ENCODE measurements at regions not wholly inside any gene's neighbourhood (a gene's known extent, or its start where the extent isn't known, plus 50 kb on each side); places are given as distances from the start of the nearest gene placed in this dataset.
"Not testable (repeated sequence)": the region's sequence is repeated elsewhere in the genome, so short reads cannot be mapped to it uniquely, and the experiment has no call there.

DNA sequence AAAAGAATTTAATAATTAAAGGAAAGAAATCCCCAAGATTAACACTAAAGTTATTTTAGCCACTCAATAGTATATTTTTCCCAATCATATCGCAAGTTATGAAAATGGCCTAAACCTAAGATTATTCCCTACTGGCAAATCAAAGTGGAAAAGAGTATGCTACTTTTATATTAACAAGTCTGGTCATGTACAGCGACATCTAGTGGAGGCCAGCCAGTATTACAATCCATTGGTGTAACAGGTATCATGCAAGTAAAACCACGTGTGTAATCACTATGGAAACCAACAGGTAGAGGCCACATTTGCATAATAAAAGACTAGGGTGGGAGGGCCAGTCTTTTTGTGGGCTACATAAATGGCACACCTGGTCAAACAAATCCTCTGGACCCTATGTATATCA, 976.4 kb upstream of the CDH9 start:
- DNase-seq: no peak

DNA sequence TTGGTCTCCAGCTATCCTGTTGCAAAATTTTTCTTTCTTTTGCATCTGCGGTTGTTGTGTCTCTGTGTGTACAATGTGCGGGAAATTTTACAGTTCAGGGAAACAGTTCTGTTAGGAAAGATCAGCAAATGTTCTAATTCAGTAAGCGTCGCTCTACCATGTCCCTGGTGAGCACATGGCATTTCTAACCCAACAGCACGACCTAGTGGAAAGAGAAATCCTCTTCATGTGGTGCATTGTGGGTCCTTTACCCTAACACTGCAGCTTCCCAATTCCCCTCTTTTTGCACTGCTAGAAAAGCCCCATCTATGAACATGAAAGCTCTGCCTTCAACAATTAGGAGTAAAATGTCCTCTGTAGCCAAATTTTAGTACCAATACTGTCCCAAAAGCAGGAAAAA, 974.2 kb upstream of the CDH9 start:
- DNase-seq: no peak

DNA sequence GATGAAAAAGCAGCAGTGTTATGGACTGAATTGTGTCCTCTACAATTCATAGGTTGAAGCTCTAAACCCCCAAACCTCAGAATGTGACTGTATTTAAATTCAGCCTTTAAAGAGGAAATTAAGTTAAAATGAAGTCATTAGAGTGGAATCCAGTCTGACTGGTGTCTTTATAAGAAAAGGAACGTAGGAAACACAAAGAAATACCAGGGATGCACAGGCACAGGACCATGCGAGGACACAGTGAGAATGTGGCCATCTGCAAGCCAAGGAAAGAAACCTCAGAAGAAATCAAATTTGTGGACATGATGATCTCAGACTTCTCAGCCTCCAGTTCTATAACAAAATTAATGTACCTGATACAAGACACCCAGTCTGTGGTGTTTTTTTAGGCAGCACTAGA, 971.2 kb upstream of the CDH9 start:
- DNase-seq: no peak

DNA sequence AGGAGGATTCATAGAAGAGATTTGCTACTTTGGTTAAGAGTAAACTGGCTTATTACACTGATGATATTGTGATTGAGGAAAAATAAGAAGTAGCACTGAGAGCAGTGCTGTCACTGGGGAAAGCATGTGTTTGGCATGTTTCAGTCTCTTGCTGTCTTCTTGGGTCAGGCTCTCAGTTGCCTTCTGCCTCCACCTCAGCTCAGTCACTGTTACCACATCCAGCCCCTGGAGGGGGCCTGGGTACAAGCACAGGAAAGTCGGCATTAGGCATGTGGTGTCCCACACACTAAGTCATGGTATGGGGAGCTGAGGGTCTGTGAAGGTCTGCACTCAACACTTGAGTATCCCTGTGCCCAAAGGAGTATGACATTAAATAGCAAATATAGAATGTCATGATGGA, 958.3 kb upstream of the CDH9 start:
- DNase-seq: no peak

- no peak for DNase-seq
Measured at GRCh38 chr5:27995867-27996266, 957.5 kb upstream of the CDH9 start.

GRCh38 chr5:27978322-27978721, 939.9 kb upstream of the CDH9 start:
- no peak for DNase-seq

GRCh38 chr5:27969157-27969556, 930.8 kb upstream of the CDH9 start:
- no peak for DNase-seq

DNA sequence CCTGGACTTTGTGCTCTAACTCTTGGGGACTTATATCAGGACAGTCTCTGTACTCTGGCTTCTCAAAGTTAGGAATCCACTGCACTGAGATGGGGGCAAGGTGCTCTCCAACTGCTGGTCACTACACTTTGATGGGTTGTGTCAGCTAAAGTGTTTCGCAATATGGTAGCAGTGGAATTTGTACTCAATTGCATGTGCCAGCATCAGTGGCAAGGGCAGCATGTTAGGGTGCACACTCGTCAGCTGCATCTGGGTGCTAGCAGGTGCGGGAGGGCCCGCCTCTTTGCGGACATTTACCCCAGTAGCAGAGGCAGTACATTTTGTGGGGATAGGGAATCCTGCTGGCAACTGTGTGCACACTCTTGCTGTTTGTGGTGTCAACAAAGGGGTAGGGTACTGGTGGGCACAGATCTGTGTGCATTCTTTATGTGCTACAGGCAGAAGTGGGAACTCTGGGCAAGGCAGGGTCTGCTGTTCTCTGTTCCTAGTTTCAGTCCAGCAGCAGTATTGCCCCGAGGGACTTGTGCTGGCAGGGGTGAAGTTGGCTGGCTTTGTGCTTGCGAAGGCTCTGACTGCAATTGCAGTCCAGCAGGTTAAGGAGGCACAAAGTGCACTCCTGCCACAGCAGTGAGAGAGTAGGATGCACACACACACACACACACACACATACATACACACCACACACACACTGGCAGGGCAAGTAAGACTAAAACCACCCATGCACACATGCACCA, 924.8 kb upstream of the CDH9 start:
- DNase-seq: no peak

DNA sequence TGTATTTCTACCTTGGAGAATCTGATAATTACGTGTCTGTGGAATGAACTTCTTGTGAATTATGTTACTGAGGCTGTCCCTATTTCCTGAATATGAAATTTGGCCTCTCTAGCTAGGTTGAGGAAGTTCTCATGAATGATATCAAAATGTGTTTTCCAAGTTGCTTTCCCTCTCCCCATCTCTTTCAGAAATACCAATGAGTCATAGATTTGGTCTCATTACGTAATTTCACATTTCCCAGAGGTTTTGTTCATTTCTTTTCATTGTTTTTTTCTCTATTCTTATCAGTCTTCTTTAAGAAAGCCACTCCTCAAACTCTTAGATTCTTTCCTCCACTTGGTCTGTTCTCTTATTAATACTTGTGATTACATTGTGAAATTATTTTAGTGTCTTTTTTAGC, 923.8 kb upstream of the CDH9 start:
- DNase-seq: no peak

DNA sequence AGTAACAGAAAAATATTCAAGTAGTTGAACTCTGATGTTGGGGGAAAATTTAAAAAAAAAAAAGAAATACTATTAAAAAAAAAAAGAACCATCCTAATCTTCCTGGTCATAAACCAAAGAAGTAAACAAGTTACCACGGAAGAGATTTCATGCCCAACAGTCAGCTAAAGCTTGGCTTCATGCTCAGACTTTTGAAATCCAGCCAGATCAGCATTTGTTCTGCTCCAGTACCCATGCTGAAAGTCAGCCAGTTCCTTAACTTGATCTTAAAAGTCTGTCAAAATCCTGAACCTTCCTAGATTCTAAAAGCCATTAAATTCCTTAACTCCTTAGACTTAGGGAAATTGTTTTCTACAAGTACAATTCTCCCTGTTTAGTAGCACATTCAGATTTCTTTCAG, 908.7 kb upstream of the CDH9 start:
- no peak for DNase-seq

DNA sequence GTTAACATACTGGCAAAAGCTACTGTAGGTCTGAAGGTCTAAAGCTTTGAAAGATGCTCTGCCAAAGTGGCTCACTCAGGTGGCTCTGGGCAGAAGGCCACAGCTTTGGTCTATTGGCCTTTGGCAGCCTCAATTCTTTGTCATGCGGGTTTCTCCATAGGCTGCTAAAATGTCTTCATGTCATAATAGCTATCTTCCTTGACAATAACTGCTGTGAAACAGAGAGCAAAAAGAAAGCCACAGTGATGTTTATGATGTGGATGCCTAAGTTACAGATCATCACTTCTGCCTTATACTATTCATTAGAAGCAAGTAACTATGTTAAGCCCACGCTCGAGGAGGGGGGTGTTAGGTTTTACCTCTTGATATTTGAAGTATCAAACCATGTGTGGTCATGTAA, 906.1 kb upstream of the CDH9 start:
- no peak for DNase-seq

DNA sequence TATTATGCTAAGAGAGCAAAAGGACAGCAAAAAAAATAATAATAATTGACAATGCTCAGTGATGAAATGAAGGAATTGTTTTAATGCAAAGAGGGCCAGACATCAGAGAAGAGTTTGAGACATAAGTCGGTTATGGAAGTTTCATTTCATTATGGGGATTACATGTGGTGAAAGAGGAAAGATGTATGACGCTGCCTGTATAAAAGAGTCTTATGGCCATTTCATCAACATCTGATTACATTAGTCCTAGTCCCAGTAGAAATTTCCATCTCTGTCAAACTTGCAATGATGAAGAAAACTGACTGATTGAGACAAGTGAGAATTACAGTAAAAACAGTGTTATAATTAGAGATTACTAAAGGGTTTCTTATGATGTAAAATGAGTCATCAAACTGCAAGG, 900.6 kb upstream of the CDH9 start:
- no peak for DNase-seq

DNA sequence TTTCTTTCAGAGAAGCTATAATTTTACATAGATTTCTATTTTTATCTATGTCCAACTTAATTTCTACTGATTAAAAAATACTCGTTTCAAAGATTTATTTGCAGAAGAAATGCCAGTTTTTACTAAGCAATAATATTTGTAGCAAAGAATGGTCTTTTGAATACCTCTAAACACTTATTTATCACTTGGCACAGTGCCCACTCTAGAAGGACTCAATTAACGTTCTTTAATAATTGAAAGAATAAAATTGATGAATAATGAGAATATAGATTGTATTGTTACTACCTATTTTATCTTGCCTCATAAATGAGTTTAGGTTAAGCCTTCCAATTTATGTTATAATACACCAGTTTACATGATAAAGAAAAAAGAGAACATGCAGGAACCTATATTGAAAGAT, 889.7 kb upstream of the CDH9 start:
- DNase-seq: no peak

GRCh38 chr5:27911216-27911615, 872.8 kb upstream of the CDH9 start:
- no peak for DNase-seq

DNA sequence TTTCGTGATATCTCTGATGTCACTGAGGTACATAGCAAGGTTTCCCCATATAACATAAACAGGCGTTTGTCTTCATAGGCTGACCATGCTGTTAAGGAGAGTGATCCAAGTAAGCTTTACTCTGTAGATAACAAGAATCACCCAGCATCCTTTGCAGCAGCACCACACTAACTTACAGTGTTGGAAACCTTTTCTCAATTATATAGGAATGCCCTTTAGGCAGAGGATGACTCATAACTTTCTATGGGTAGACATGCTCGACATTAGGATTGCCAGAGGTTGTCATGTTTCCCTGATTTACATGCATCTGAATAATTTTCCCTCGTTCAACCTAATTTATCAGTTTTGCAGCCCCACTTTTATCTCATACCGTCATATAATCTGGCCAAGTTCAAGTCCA, 870.0 kb upstream of the CDH9 start:
- DNase-seq: no peak

DNA sequence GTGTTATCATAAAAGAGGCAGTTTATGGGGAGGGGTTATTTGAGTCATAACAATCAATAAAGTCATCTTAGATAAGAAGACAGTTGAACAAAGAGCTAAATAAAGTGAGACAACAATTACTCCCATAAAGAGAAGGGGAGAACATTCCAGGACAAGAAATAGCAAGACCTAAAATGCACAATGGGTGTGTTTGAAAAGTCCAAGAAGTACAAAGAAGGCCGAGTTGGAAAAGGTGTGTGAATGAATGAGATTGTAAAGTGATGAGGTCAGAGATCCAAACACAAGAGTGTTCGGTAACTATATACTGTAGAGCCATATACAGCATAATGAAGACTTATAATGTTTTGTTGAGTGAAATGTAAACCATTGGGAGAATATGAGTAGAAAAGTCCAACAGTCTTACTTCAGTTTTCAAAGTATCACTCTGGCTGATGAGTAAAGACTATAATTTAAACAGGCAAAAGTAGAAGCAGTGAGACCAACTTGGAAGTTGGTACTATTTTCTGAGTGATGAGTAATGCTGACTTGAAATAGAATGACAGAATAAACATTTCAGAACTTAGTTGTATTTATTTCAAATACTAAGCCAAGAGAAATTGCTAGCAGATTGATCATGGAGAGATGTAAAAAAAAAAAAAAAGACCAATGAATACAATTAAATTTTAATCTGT, 868.7 kb upstream of the CDH9 start:
- no peak for DNase-seq

GRCh38 chr5:27906481-27906880, 868.1 kb upstream of the CDH9 start:
- no peak for DNase-seq

DNA sequence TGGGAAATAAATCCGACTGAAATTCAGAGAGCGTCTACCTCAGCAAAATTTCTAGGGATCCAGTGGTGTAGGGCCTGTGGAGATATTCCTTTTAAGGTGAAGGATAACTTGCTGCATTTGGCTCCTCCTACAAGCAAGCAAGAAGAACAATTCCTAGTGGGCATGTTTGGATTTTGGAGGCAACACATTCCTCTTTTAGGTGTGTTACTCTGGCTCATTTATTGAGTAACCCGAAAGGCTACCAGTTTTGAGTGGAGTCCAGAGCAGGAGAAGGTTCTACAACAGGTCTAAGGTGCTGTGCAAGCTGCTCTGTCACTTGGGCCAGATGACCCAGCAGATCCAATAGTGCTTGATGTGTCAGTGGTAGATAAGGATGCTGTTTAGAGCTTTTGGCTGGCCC, 862.4 kb upstream of the CDH9 start:
- DNase-seq: no peak

DNA sequence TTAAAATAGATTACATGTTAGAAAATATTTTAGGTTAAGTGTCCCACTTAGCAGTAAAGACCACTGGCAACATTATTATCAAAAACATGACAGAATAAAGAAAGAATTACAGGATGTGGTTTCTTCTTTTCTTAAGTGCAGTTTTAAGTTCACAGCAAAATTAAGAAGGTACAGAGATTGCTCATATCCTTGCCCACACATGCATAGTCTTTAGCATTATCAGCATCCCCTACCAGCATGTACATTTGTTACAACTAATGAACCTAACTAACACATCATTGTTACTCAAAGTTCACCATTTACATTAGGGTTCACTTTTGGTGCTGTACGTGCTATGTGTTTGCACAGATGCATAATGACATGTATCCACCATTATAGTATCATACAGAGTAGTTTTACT, 837.7 kb upstream of the CDH9 start:
- no peak for DNase-seq

DNA sequence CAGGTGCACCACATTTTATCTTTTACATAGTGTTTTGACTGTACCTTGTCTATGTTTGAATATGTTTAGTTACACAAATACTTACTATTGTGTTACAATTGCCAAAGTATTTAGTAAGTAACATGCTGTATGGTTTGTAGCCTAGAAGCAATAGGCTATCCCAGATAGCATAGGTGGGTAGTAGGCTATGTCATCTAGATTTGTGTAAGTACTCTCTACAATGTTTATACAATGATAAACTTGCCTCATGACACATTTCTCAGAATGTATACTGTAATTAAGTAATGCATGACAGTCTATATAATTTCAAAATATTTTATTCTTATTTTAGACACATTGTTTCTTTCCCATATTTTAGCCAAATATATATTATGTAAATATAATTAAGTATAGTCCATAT, 836.8 kb upstream of the CDH9 start:
- no peak for DNase-seq

DNA sequence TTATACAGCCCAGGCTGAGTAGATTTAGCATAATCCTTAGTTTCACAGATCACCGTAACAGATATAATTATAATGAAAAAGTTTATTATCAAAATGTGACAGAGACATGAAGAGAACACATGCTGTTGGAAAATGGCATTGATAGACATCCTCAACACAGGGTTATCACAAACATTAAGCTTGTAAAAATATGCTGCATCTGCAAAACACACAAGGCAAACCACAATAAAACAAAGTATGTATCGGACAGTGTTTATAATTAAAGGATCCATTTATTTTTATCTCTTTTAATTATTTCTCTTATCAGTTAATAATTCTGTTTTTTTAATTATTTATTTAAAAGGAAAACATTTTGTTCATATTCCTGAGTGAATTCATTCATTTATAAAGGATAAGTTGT, 829.9 kb upstream of the CDH9 start:
- no peak for DNase-seq

- DNase-seq: no peak
Measured at GRCh38 chr5:27855491-27855890, 817.1 kb upstream of the CDH9 start.

- no peak for DNase-seq
Measured at GRCh38 chr5:27854243-27854852, 816.0 kb upstream of the CDH9 start.

GRCh38 chr5:27845248-27845647, 806.9 kb upstream of the CDH9 start:
- DNase-seq: no peak

DNA sequence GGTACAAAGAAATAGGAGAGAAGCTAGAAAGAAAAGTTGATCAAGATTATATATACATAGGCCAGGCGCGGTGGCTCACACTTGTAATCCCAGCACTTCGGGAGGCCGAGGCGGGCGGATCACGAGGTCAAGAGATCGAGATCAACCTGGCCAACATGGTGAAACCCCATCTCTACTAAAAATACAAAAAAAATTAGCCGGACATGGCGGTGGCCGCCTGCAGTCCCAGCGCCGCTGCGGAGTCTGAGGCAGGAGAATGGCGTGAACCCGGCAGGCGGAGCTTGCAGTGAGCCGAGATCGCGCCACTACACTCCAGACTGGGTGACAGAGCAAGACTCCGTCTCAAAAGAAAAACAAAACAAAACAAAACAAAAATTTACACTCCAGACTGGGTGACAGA, 798.3 kb upstream of the CDH9 start:
- DNase-seq: not testable (repeated sequence)

Data from T-helper 1 cell (primary cell).